Endothelial cell of umbilical vein (primary cell): ENCODE measurements at regions not wholly inside any gene's neighbourhood (a gene's known extent, or its start where the extent isn't known, plus 50 kb on each side); places are given as distances from the start of the nearest gene placed in this dataset.

Experiments
- BruUV-seq: library from RNA; stranded (reverse); fragments of 400-500 nt; replicated peaks from 2 replicates; lab custom pipeline; 2021; lab: Mats Ljungman, UMichigan
- CTCF ChIA-PET: fragments of 300-600, 350-600 bp; sonication (Branson Sonifier 250); formaldehyde crosslinking; loops from one replicate; lab custom pipeline; 2021; ENCODE audit warnings: antibody characterized with exemption, inconsistent platforms; lab: Charles Lee
- POLR2A ChIA-PET: fragments of 300-600, 350-600 bp; sonication (Branson Sonifier 250); formaldehyde crosslinking; loops from one replicate; lab custom pipeline; 2021; ENCODE audit warnings: antibody characterized with exemption, inconsistent platforms; lab: Charles Lee
- DNase-seq: peaks from one replicate; pipeline ENCODE4 v3.0.0-alpha.2; 2011; ENCODE audit warnings: low read depth, low spot score
- FAIRE-seq: peaks from 2 replicates; lab custom pipeline; 2011; peaks lifted over from hg19 to GRCh38; lab: Jason Lieb, UNC
- H2AFZ ChIP-seq: 2 replicates; pipeline ENCODE4 v1.6.0; 2012; ENCODE audit warnings: low read depth, low read length, control low read depth, inconsistent platforms
- H3K27ac ChIP-seq: 2 replicates; pipeline ENCODE4 v1.5.1; 2011; ENCODE audit warnings: low read depth, mild to moderate bottlenecking, control low read depth, low read length, moderate library complexity; ENCODE audit not compliant: insufficient read depth
- H3K27me3 ChIP-seq, 2 experiments: 2 replicates each; pipeline versions ENCODE4 v1.6.0 to v1.6.1; 2011; ENCODE audit warnings: low read length in 2 of 2, mixed read lengths in 1 of 2; ENCODE audit not compliant: control insufficient read depth in 2 of 2, insufficient read depth in 2 of 2
- H3K36me3 ChIP-seq, 2 experiments: 2 replicates in 1 of 2; 3 replicates in 1 of 2; pipeline ENCODE4 v1.5.1; 2011; ENCODE audit warnings: low read length in 2 of 2, mild to moderate bottlenecking in 1 of 2, moderate library complexity in 1 of 2; ENCODE audit not compliant: control insufficient read depth in 2 of 2, insufficient read depth in 2 of 2; ENCODE audit errors: extremely low read depth in 1 of 2
- H3K4me1 ChIP-seq: 3 replicates; pipeline ENCODE4 v1.5.1; 2011; ENCODE audit warnings: mild to moderate bottlenecking, low read length; ENCODE audit not compliant: control insufficient read depth, insufficient read depth; ENCODE audit errors: extremely low read depth
- H3K4me2 ChIP-seq: 2 replicates; pipeline ENCODE4 v1.6.1; 2011; ENCODE audit warnings: low read length, control low read depth, mixed read lengths; ENCODE audit not compliant: insufficient read depth
- H3K4me3 ChIP-seq, 3 experiments: fragments of 200-600 bp in 1 of 3; sonication (generic), shearing (Covaris generic) in 1 of 3; replicated peaks in 1 of 3; 2 replicates each; pipeline ENCODE4 v1.5.1; 2011 to 2016; ENCODE audit warnings: control low read depth in 3 of 3, low read length in 3 of 3, mild to moderate bottlenecking in 2 of 3, inconsistent platforms in 1 of 3, low read depth in 1 of 3, moderate library complexity in 1 of 3; ENCODE audit not compliant: insufficient read depth in 1 of 3
- H3K79me2 ChIP-seq: 2 replicates; pipeline ENCODE4 v1.6.0; 2012; ENCODE audit warnings: low read length, inconsistent platforms; ENCODE audit not compliant: control insufficient read depth, insufficient read depth
- H3K9ac ChIP-seq: replicated peaks from 2 replicates; pipeline ENCODE3; 2011; ENCODE audit warnings: low read length, control low read depth; ENCODE audit not compliant: insufficient read depth; ENCODE audit errors: extremely low read depth
- H3K9me1 ChIP-seq: replicated peaks from 3 replicates; pipeline ENCODE4 v1.6.0; 2011; ENCODE audit warnings: mild to moderate bottlenecking, low read length; ENCODE audit not compliant: control insufficient read depth, insufficient read depth; ENCODE audit errors: extremely low read depth
- H3K9me3 ChIP-seq: replicated peaks from 2 replicates; pipeline ENCODE4 v1.5.1; 2012; ENCODE audit warnings: low read length, inconsistent platforms; ENCODE audit not compliant: control insufficient read depth, insufficient read depth
- H4K20me1 ChIP-seq: replicated peaks from 2 replicates; pipeline ENCODE3; 2011; ENCODE audit warnings: mild to moderate bottlenecking, low read length; ENCODE audit not compliant: control insufficient read depth, insufficient read depth; ENCODE audit errors: extremely low read depth
- EZH2 ChIP-seq: IDR thresholded peaks from 2 replicates; pipeline ENCODE4 v1.6.1; 2012; ENCODE audit warnings: borderline replicate concordance, low read depth, mild to moderate bottlenecking, moderate library complexity, low read length, inconsistent platforms; ENCODE audit not compliant: severe bottlenecking
- FOS ChIP-seq: IDR thresholded peaks from 2 replicates; pipeline ENCODE4 v1.6.1; 2011; ENCODE audit warnings: mild to moderate bottlenecking, low read length, moderate library complexity, borderline replicate concordance; ENCODE audit not compliant: insufficient read depth
- GATA2 ChIP-seq: IDR thresholded peaks from 2 replicates; pipeline ENCODE4 v1.7.0; 2011; ENCODE audit warnings: low read depth, mild to moderate bottlenecking, moderate library complexity, mixed read lengths, low read length; ENCODE audit not compliant: insufficient read length, insufficient read depth
- JUN ChIP-seq: IDR thresholded peaks from 2 replicates; pipeline ENCODE4 v1.6.1; 2011; ENCODE audit warnings: borderline replicate concordance, low read depth; ENCODE audit not compliant: insufficient read length, insufficient read depth
- MYC ChIP-seq: IDR thresholded peaks from one replicate; pipeline ENCODE4 v1.6.1; 2011; ENCODE audit warnings: mild to moderate bottlenecking, low read depth, low read length
- POLR2A ChIP-seq: IDR thresholded peaks from 2 replicates; pipeline ENCODE4 v1.6.1; 2012; ENCODE audit warnings: low read depth, mild to moderate bottlenecking, control low read depth, low read length
- POLR2AphosphoS5 ChIP-seq: IDR thresholded peaks from 2 replicates; pipeline ENCODE4 v1.6.1; 2012; ENCODE audit warnings: low read depth, mild to moderate bottlenecking, control low read depth, low read length, moderate library complexity; ENCODE audit not compliant: insufficient read depth
- dilution Hi-C: fragments of 300-500 bp; cut with MboI; formaldehyde crosslinking; loops from one replicate; pipeline ENCODE4 v1.15.0; 2019; ENCODE audit warnings: low sequenced_read_pairs; ENCODE audit not compliant: extremely low pct_ligation_motif_present
- intact Hi-C: fragments of 100-400 bp; cut with micrococcal nuclease; formaldehyde crosslinking; loops from one replicate; pipeline ENCODE4 v1.10.0; 2022
- TF ChIP-seq, protein P1 (sequence below), 2 donors: IDR thresholded peaks; 1 replicate in 1 of 2; 2 replicates in 1 of 2; pipeline ENCODE4 v1.5.1; 2011; ENCODE audit warnings: low read length in 2 of 2, mild to moderate bottlenecking in 2 of 2, moderate library complexity in 2 of 2, control low read depth in 1 of 2, inconsistent platforms in 1 of 2, low read depth in 1 of 2; ENCODE audit not compliant: insufficient read depth in 1 of 2; ENCODE audit errors: extremely low read depth in 1 of 2

DNA sequence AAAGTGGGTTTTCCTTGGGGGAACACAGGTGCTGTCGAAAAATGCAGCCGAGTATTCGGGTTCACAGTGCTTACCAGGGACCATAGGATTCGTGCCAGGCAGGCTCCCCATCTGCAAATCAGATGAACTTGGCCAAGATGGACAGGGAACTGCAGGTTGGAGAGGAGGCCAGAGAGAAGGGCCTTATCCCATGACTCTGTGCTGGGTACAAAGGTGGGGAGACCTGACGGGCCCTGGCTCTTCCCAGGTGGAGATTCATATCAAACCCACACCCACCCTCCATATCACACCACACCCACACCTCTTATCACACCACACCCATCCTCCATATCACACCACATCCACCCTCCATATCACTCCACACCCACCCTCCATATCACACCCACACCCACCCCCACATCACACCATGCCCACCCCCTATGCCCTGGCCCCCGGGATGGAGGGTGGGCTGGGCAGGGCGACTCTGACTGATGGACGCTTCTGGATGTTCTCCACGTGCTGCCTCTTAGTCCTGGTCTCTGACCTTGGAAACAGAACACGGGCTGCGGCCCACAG lies 319.7 kb downstream of the ADGRD1 start:
- intact Hi-C loops, result no loop called here
- Histone ChIP-seq H3K27ac (no peak overlapping the region), H3K9ac (no peak overlapping the region), H3K36me3 (no peaks in the 10 kb centered on the region), H3K27me3 (no peaks in the 10 kb centered on the region), H3K4me3 (no peak overlapping the region), H2AFZ (no peak overlapping the region), H4K20me1 (no peaks in the 10 kb centered on the region), H3K9me1 (no peaks in the 10 kb centered on the region), H3K4me2 (no peak overlapping the region), H3K79me2 (no peaks in the 10 kb centered on the region), H3K9me3 (peaks cover 2% of the 10 kb centered on the region), H3K4me1 (no peaks in the 10 kb centered on the region)
- DNase-seq, result no peak
- ChIA-PET POLR2A (no interaction called here), CTCF (no interaction called here)
- no peak for TF ChIP-seq FOS
- TF ChIP-seq, protein P1, sequence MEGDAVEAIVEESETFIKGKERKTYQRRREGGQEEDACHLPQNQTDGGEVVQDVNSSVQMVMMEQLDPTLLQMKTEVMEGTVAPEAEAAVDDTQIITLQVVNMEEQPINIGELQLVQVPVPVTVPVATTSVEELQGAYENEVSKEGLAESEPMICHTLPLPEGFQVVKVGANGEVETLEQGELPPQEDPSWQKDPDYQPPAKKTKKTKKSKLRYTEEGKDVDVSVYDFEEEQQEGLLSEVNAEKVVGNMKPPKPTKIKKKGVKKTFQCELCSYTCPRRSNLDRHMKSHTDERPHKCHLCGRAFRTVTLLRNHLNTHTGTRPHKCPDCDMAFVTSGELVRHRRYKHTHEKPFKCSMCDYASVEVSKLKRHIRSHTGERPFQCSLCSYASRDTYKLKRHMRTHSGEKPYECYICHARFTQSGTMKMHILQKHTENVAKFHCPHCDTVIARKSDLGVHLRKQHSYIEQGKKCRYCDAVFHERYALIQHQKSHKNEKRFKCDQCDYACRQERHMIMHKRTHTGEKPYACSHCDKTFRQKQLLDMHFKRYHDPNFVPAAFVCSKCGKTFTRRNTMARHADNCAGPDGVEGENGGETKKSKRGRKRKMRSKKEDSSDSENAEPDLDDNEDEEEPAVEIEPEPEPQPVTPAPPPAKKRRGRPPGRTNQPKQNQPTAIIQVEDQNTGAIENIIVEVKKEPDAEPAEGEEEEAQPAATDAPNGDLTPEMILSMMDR (IDR thresholded peaks at IDR 0.05; ENCODE audit: extremely low read depth in 1 of 2, insufficient read depth in 1 of 2, low read depth in 1 of 2, low read length in 2 of 2), result no peak
- TF ChIP-seq POLR2AphosphoS5, result no peak
- TF ChIP-seq EZH2, result no peak
- no peak for TF ChIP-seq MYC
- TF ChIP-seq JUN, result no peak
- no peak for FAIRE-seq
- BruUV-seq, result no TSS peak
- dilution Hi-C loops, result no loop called here

DNA sequence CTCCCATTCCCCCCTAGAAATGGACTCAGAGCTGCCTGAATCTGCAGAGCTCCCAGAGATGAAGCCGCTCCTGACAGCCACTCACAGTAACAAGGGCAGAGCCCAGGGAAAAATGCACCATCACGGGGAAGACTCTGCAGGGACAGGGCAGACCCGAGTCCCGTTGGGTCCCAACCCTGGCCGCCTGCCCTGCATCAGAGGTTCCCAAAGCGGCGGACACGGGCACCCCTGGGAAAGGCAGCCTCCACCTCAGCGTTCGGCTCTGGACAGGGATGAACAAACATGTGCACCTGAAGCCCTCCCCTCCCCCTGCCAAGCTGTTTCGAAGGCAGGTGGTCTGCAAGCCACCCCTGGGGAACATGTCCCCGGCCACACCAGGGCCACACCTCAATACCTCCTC lies 320.4 kb downstream of the ADGRD1 start:
- intact Hi-C loops (no loop called here), dilution Hi-C loops (no loop called here)
- BruUV-seq, result no TSS peak
- Histone ChIP-seq H3K9me1 (no peaks in the 10 kb centered on the region), H3K9me3 (peaks cover 4% of the 10 kb centered on the region), H3K27me3 (no peaks in the 10 kb centered on the region), H3K27ac (no peak overlapping the region), H4K20me1 (no peaks in the 10 kb centered on the region), H3K36me3 (no peaks in the 10 kb centered on the region), H3K4me1 (no peaks in the 10 kb centered on the region), H3K4me2 (no peak overlapping the region), H3K9ac (no peak overlapping the region), H2AFZ (no peak overlapping the region), H3K4me3 (no peak overlapping the region), H3K79me2 (no peaks in the 10 kb centered on the region)
- ChIA-PET CTCF (no interaction called here), POLR2A (no interaction called here)
- TF ChIP-seq POLR2A (no peak), GATA2 (no peak)
- no peak for FAIRE-seq
- no peak for DNase-seq
